ENCODE measurements at regions not wholly inside any gene's neighbourhood (a gene's known extent, or its start where the extent isn't known, plus 50 kb on each side); places are given as distances from the start of the nearest gene placed in this dataset.

GRCh38 chr4:111556851-111557250, 588.4 kb upstream of the FAM241A start:
- TF ChIP-seq EP300 (IDR thresholded peaks at IDR 0.05) (no peak), REST (IDR thresholded peaks at IDR 0.05) (no peak), POLR2A (IDR thresholded peaks at IDR 0.05; ENCODE audit: low read length) (no peak), BCL3 (IDR thresholded peaks at IDR 0.05) (no peak)
